ENCODE measurements at regions not wholly inside any gene's neighbourhood (a gene's known extent, or its start where the extent isn't known, plus 50 kb on each side); places are given as distances from the start of the nearest gene placed in this dataset.
A peak's percentile ranks its signal among the peaks of the same experiment; 100 is the strongest.

DNA sequence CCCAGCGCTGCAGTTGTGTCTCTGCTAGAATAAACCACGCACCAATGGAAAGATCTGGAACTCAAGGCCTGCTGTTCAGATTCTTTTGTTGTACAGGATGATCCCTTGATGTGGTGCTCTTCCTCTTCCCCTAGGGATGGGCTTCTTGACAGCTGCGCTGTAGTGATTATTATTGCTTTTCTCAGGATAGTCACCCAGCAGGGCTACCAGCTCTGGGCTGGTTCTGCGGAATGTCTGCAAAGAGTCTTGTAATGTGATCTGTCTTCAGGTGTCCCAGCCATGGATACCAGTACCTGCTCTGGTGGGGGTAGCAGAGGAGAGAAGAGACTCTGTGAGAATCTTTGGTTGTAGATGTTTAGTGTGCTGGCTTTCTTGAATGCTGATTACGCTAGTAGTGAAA is 974.2 kb downstream of the NSUN3 start:
- Histone ChIP-seq H3K27ac (ENCODE audit: low read depth, low read length) (no peak overlapping the region), H4K8ac (ENCODE audit: extremely low read depth, insufficient read depth, low read length) (no peak overlapping the region), H4K91ac (replicated peaks; ENCODE audit: insufficient read length, low read length) (no peak overlapping the region), H3K23me2 (ENCODE audit: low read depth, low read length) (no peaks in the 10 kb centered on the region), H3K9me3 (ENCODE audit: insufficient read depth in 2 of 2, low read depth in 1 of 2, low read length in 1 of 2) (no peaks in the 10 kb centered on the region), H2BK15ac (ENCODE audit: low read length) (no peak overlapping the region), H2BK20ac (ENCODE audit: low read length) (no peak overlapping the region), H2BK12ac (ENCODE audit: low read depth, low read length) (no peak overlapping the region), H2AK5ac (ENCODE audit: low read depth, low read length) (no peak overlapping the region), H3K79me1 (ENCODE audit: low read depth, low read length) (no peaks in the 10 kb centered on the region), H3K4ac (replicated peaks; ENCODE audit: insufficient read length, low read depth, low read length) (no peak overlapping the region), H4K5ac (ENCODE audit: insufficient read length, low read depth, low read length) (no peak overlapping the region), H3K23ac (ENCODE audit: insufficient read length) (no peak overlapping the region), H3K14ac (ENCODE audit: insufficient read length) (no peak overlapping the region), H3K18ac (ENCODE audit: extremely low read depth, low read length) (no peak overlapping the region), H2BK5ac (ENCODE audit: low read depth, low read length) (no peak overlapping the region), H2BK120ac (replicated peaks; ENCODE audit: low read depth, low read length) (no peak overlapping the region), H3K4me1 (replicated peaks in 1 of 4; ENCODE audit: control insufficient read depth in 3 of 4, insufficient read depth in 4 of 4, low read length in 3 of 4) (peaks cover 0 to 4% (median 2%) of the 10 kb centered on the region in 4 experiments; a peak in 3 of 7 replicates), H2AFZ (ENCODE audit: low read length) (peak overlapping the region; percentile 77; the same call in 1 of the 2 replicates), H3K56ac (replicated peaks; ENCODE audit: insufficient read length, low read depth, low read length) (no peak overlapping the region), H3K27me3 (replicated peaks in 1 of 4; ENCODE audit: control insufficient read depth in 3 of 4, extremely low read depth in 1 of 4, insufficient read depth in 3 of 4, low read length in 3 of 4) (no peaks in the 10 kb centered on the region), H3K4me2 (ENCODE audit: insufficient read depth in 1 of 2, low read depth in 2 of 2, low read length in 2 of 2) (no peak overlapping the region), H3K36me3 (ENCODE audit: control insufficient read depth in 2 of 4, insufficient read depth in 4 of 4, low read length in 3 of 4) (no peaks in the 10 kb centered on the region), H3K79me2 (ENCODE audit: control insufficient read depth in 1 of 2, insufficient read depth in 2 of 2, low read length in 2 of 2) (no peaks in the 10 kb centered on the region), H4K20me1 (replicated peaks in 1 of 2; ENCODE audit: control insufficient read depth in 1 of 2, insufficient read depth in 2 of 2, low read length in 2 of 2) (no peaks in the 10 kb centered on the region), H3K4me3 (ENCODE audit: extremely low read depth in 1 of 4, insufficient read depth in 2 of 4, low read depth in 3 of 4, low read length in 4 of 4) (no peak overlapping the region), H3K9ac (replicated peaks in 1 of 4; ENCODE audit: extremely low read depth in 1 of 4, low read depth in 3 of 4, low read length in 3 of 4) (no peak overlapping the region)
- 87% methylated on average over 5 of the region's 5 CpGs; no CpG with 5 or more reads in 1 of the 2 experiments for WGBS, 2 experiments (ENCODE audit: extremely low coverage in 1 of 2, insufficient coverage in 1 of 2, insufficient read length in 1 of 2, insufficient replicate concordance in 2 of 2, low coverage in 1 of 2, low lambda C conversion rate in 2 of 2, missing lambda C conversion rate in 1 of 2)
- no peak for DNase-seq (ENCODE audit: low read depth in 1 of 2, low spot score in 2 of 2)
- ChIA-PET CTCF (ENCODE audit: partially characterized antibody) (interaction anchor here (0.6 kb wide), 1 partner anchor 899 kb away, joined by 3 read pairs; no protein-coding TSS in a partner anchor), POLR2A (ENCODE audit: partially characterized antibody) (no interaction called here)
- FAIRE-seq: no peak
- TF ChIP-seq POLR2A (IDR thresholded peaks at IDR 0.05; ENCODE audit: control extremely low read depth in 1 of 2, low read depth in 2 of 2, low read length in 2 of 2): no peak
- no peak for TF ChIP-seq SP4 (IDR thresholded peaks at IDR 0.05; ENCODE audit: low read length)
- no peak for TF ChIP-seq SAP30 (IDR thresholded peaks at IDR 0.05; ENCODE audit: insufficient read depth, insufficient replicate concordance, low read length)
- TF ChIP-seq RAD21 (IDR thresholded peaks at IDR 0.05 in 1 of 2, conservative IDR thresholded peaks at IDR 0.05 in 1 of 2; ENCODE audit: low read depth in 2 of 2, low read length in 2 of 2): no peak

Measured in H1 (cell line).